ENCODE measurements at regions not wholly inside any gene's neighbourhood (a gene's known extent, or its start where the extent isn't known, plus 50 kb on each side); places are given as distances from the start of the nearest gene placed in this dataset.

- Mint-ChIP-seq H3K9me3 (peaks cover 5% of the 10 kb centered on the region), H3K4me3 (ENCODE audit: low read depth) (no peak overlapping the region), H3K36me3 (ENCODE audit: low read depth) (no peaks in the 10 kb centered on the region), H3K27me3 (ENCODE audit: low read depth) (no peaks in the 10 kb centered on the region), H3K4me1 (ENCODE audit: low read depth) (no peaks in the 10 kb centered on the region), H3K27ac (no peak overlapping the region)
- no peak for DNase-seq (ENCODE audit: low spot score)
- intact Hi-C loops (cut with micrococcal nuclease) = no loop called here
These were observed 583.7 kb downstream of the KCNJ2 start for GRCh38 chr17:70752966-70753467.

GRCh38 chr17:70763018-70763417, 593.7 kb downstream of the KCNJ2 start:
- intact Hi-C loops (cut with micrococcal nuclease) = no loop called here

GRCh38 chr17:70767102-70767701, 597.9 kb downstream of the KCNJ2 start:
- Mint-ChIP-seq H3K4me3 (ENCODE audit: low read depth) (no peak overlapping the region), H3K27me3 (ENCODE audit: low read depth) (no peaks in the 10 kb centered on the region), H3K27ac (no peak overlapping the region), H3K36me3 (ENCODE audit: low read depth) (no peaks in the 10 kb centered on the region), H3K4me1 (ENCODE audit: low read depth) (no peaks in the 10 kb centered on the region), H3K9me3 (no peaks in the 10 kb centered on the region)
- intact Hi-C loops (cut with micrococcal nuclease) = no loop called here
- no peak for DNase-seq (ENCODE audit: low spot score)

More at GRCh38 chr17:70763018-70763417, 593.7 kb downstream of the KCNJ2 start:
- Mint-ChIP-seq H3K4me3 (ENCODE audit: low read depth) (no peak overlapping the region), H3K4me1 (ENCODE audit: low read depth) (no peaks in the 10 kb centered on the region), H3K27ac (no peak overlapping the region), H3K27me3 (ENCODE audit: low read depth) (no peaks in the 10 kb centered on the region), H3K36me3 (ENCODE audit: low read depth) (no peaks in the 10 kb centered on the region), H3K9me3 (peaks cover 3% of the 10 kb centered on the region)
- no peak for DNase-seq (ENCODE audit: low spot score)

GRCh38 chr17:70769956-70770355, 600.6 kb downstream of the KCNJ2 start:
- no peak for DNase-seq (ENCODE audit: low spot score)
- no peaks in the 10 kb centered on the region for H3K36me3 Mint-ChIP-seq (ENCODE audit: low read depth)
- H3K4me1 Mint-ChIP-seq (ENCODE audit: low read depth) = no peaks in the 10 kb centered on the region
- intact Hi-C loops (cut with micrococcal nuclease) = no loop called here
- H3K27ac Mint-ChIP-seq = no peak overlapping the region
- H3K4me3 Mint-ChIP-seq (ENCODE audit: low read depth) = no peak overlapping the region
- no peaks in the 10 kb centered on the region for H3K9me3 Mint-ChIP-seq
- no peaks in the 10 kb centered on the region for H3K27me3 Mint-ChIP-seq (ENCODE audit: low read depth)

GRCh38 chr17:70771804-70772386, 602.6 kb downstream of the KCNJ2 start:
- Mint-ChIP-seq H3K27ac (no peak overlapping the region), H3K36me3 (ENCODE audit: low read depth) (no peaks in the 10 kb centered on the region), H3K4me3 (ENCODE audit: low read depth) (no peak overlapping the region), H3K27me3 (ENCODE audit: low read depth) (no peaks in the 10 kb centered on the region), H3K9me3 (no peaks in the 10 kb centered on the region), H3K4me1 (ENCODE audit: low read depth) (no peaks in the 10 kb centered on the region)
- no peak for DNase-seq (ENCODE audit: low spot score)
- intact Hi-C loops (cut with micrococcal nuclease) = no loop called here

- Mint-ChIP-seq H3K27ac (no peak overlapping the region), H3K27me3 (ENCODE audit: low read depth) (no peaks in the 10 kb centered on the region), H3K4me1 (ENCODE audit: low read depth) (no peaks in the 10 kb centered on the region), H3K36me3 (ENCODE audit: low read depth) (no peaks in the 10 kb centered on the region), H3K4me3 (ENCODE audit: low read depth) (no peak overlapping the region), H3K9me3 (no peaks in the 10 kb centered on the region)
- no peak for DNase-seq (ENCODE audit: low spot score)
- intact Hi-C loops (cut with micrococcal nuclease) = no loop called here
These were observed 603.4 kb downstream of the KCNJ2 start for GRCh38 chr17:70772761-70773160.

GRCh38 chr17:70773258-70773657, 603.9 kb downstream of the KCNJ2 start:
- DNase-seq (ENCODE audit: low spot score) = no peak
- Mint-ChIP-seq H3K4me1 (ENCODE audit: low read depth) (no peaks in the 10 kb centered on the region), H3K4me3 (ENCODE audit: low read depth) (no peak overlapping the region), H3K27me3 (ENCODE audit: low read depth) (no peaks in the 10 kb centered on the region), H3K9me3 (no peaks in the 10 kb centered on the region), H3K27ac (no peak overlapping the region), H3K36me3 (ENCODE audit: low read depth) (no peaks in the 10 kb centered on the region)
- intact Hi-C loops (cut with micrococcal nuclease) = no loop called here

- no peaks in the 10 kb centered on the region for H3K4me1 Mint-ChIP-seq (ENCODE audit: low read depth)
- no peak overlapping the region for H3K4me3 Mint-ChIP-seq (ENCODE audit: low read depth)
- DNase-seq (ENCODE audit: low spot score) = no peak
- H3K27ac Mint-ChIP-seq = no peak overlapping the region
- no peaks in the 10 kb centered on the region for H3K27me3 Mint-ChIP-seq (ENCODE audit: low read depth)
- intact Hi-C loops (cut with micrococcal nuclease) = no loop called here
- no peaks in the 10 kb centered on the region for H3K36me3 Mint-ChIP-seq (ENCODE audit: low read depth)
- peaks cover 3% of the 10 kb centered on the region for H3K9me3 Mint-ChIP-seq
These were observed 605.2 kb downstream of the KCNJ2 start for GRCh38 chr17:70774339-70775117.

GRCh38 chr17:70775679-70776078, 606.3 kb downstream of the KCNJ2 start:
- no peaks in the 10 kb centered on the region for H3K27me3 Mint-ChIP-seq (ENCODE audit: low read depth)
- no peak overlapping the region for H3K4me3 Mint-ChIP-seq (ENCODE audit: low read depth)
- no peaks in the 10 kb centered on the region for H3K4me1 Mint-ChIP-seq (ENCODE audit: low read depth)
- H3K27ac Mint-ChIP-seq = no peak overlapping the region
- DNase-seq (ENCODE audit: low spot score) = no peak
- peaks cover 3% of the 10 kb centered on the region for H3K9me3 Mint-ChIP-seq
- intact Hi-C loops (cut with micrococcal nuclease) = no loop called here
- H3K36me3 Mint-ChIP-seq (ENCODE audit: low read depth) = no peaks in the 10 kb centered on the region

- intact Hi-C loops (cut with micrococcal nuclease) = no loop called here
- H3K27ac Mint-ChIP-seq = no peak overlapping the region
- H3K9me3 Mint-ChIP-seq = peaks cover 3% of the 10 kb centered on the region
- H3K36me3 Mint-ChIP-seq (ENCODE audit: low read depth) = no peaks in the 10 kb centered on the region
- H3K4me3 Mint-ChIP-seq (ENCODE audit: low read depth) = no peak overlapping the region
- DNase-seq (ENCODE audit: low spot score) = no peak
- no peaks in the 10 kb centered on the region for H3K27me3 Mint-ChIP-seq (ENCODE audit: low read depth)
- H3K4me1 Mint-ChIP-seq (ENCODE audit: low read depth) = no peaks in the 10 kb centered on the region
These were observed 607.1 kb downstream of the KCNJ2 start for GRCh38 chr17:70776441-70776840.

GRCh38 chr17:70780031-70780430, 610.7 kb downstream of the KCNJ2 start:
- Mint-ChIP-seq H3K9me3 (peaks cover 3% of the 10 kb centered on the region), H3K27me3 (ENCODE audit: low read depth) (no peaks in the 10 kb centered on the region)
- intact Hi-C loops (cut with micrococcal nuclease) = no loop called here

GRCh38 chr17:70786081-70786480, 616.7 kb downstream of the KCNJ2 start:
- DNase-seq (ENCODE audit: low spot score) = no peak
- Mint-ChIP-seq H3K4me3 (ENCODE audit: low read depth) (no peak overlapping the region), H3K27me3 (ENCODE audit: low read depth) (no peaks in the 10 kb centered on the region), H3K4me1 (ENCODE audit: low read depth) (no peaks in the 10 kb centered on the region), H3K36me3 (ENCODE audit: low read depth) (no peaks in the 10 kb centered on the region), H3K9me3 (peaks cover 6% of the 10 kb centered on the region), H3K27ac (no peak overlapping the region)
- intact Hi-C loops (cut with micrococcal nuclease) = no loop called here

More at GRCh38 chr17:70780031-70780430, 610.7 kb downstream of the KCNJ2 start:
- Mint-ChIP-seq H3K4me1 (ENCODE audit: low read depth) (no peaks in the 10 kb centered on the region), H3K36me3 (ENCODE audit: low read depth) (no peaks in the 10 kb centered on the region), H3K27ac (no peak overlapping the region), H3K4me3 (ENCODE audit: low read depth) (no peak overlapping the region)
- DNase-seq (ENCODE audit: low spot score) = no peak

- Mint-ChIP-seq H3K4me3 (ENCODE audit: low read depth) (no peak overlapping the region), H3K4me1 (ENCODE audit: low read depth) (no peaks in the 10 kb centered on the region)
- intact Hi-C loops (cut with micrococcal nuclease) = no loop called here
These were observed 618.5 kb downstream of the KCNJ2 start for GRCh38 chr17:70787721-70788300.

More at GRCh38 chr17:70787721-70788300, 618.5 kb downstream of the KCNJ2 start:
- H3K27me3 Mint-ChIP-seq (ENCODE audit: low read depth) = no peaks in the 10 kb centered on the region
- H3K27ac Mint-ChIP-seq = no peak overlapping the region
- peaks cover 6% of the 10 kb centered on the region for H3K9me3 Mint-ChIP-seq
- DNase-seq (ENCODE audit: low spot score) = no peak
- no peaks in the 10 kb centered on the region for H3K36me3 Mint-ChIP-seq (ENCODE audit: low read depth)

Measured in activated T-helper 2 cell treated with anti-CD3 and anti-CD28 coated beads, Interferon-gamma antibody, Interleukin-2, Interleukin-4, amounts not matched to agents 10 μg/mL and 5 μg/mL and 100 μg/mL, durations not matched to agents 14 hours and 24 hours and 36 hours (primary cell).